ENCODE measurements at regions not wholly inside any gene's neighbourhood (a gene's known extent, or its start where the extent isn't known, plus 50 kb on each side); places are given as distances from the start of the nearest gene placed in this dataset.

DNA sequence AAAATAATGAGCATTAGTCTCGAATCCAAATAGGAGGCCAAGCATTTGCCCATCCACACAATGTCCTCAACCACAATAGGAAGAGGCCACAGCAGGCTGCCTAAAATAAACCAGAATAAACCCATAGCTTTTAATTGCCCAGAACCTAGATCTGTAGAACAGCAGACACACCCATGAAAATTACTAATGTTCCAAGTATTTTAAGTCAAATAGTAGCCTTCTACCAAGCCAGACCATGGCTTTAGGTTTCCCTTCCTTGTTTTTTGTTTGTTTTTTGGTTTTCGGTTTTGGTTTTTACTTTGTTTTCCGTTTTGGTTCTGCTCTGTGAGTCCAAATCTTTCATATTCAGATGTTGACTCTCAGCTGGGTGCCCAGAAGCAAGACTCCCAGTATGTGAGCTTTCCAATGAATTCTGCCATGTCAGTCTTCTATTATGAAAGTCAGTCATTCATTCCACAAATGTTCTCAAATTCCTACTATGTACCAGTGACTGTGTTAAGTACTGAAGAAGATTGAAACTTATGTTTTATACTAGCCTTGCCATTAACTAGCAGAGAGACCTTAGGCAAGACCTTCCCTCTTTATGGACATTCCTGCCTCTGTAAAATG, 57.8 kb upstream of the BOC start:
- Histone ChIP-seq H3K36me3 (ENCODE audit: control insufficient read depth, insufficient read depth, low read length) (no peaks in the 10 kb centered on the region), H3K4me3 (ENCODE audit: low read length) (no peak overlapping the region), H3K4me1 (ENCODE audit: control insufficient read depth, insufficient read depth, low read length) (no peaks in the 10 kb centered on the region), H3K9ac (ENCODE audit: extremely low read depth, low read length, poor library complexity, severe bottlenecking) (no peak overlapping the region), H3K27ac (ENCODE audit: low read depth, low read length) (peak overlapping the region; percentile 32), H3K9me3 (ENCODE audit: control insufficient read depth, low read length) (no peaks in the 10 kb centered on the region), H3K27me3 (ENCODE audit: control insufficient read depth, insufficient read depth, low read length, poor library complexity, severe bottlenecking) (no peaks in the 10 kb centered on the region)
- Mint-ChIP-seq H3K9me3 (no peaks in the 10 kb centered on the region), H3K4me3 (no peak overlapping the region), H3K27me3 (ENCODE audit: insufficient read depth) (no peaks in the 10 kb centered on the region), H3K4me1 (peaks cover 6% of the 10 kb centered on the region), H3K36me3 (ENCODE audit: low read depth) (no peaks in the 10 kb centered on the region), H3K27ac (no peak overlapping the region)
- WGBS, 2 experiments (ENCODE audit: insufficient coverage in 1 of 2, insufficient read length in 1 of 2): 68 to 88% methylated on average over 2 to 3 of the region's 3 CpGs
- TF ChIP-seq, protein P1, sequence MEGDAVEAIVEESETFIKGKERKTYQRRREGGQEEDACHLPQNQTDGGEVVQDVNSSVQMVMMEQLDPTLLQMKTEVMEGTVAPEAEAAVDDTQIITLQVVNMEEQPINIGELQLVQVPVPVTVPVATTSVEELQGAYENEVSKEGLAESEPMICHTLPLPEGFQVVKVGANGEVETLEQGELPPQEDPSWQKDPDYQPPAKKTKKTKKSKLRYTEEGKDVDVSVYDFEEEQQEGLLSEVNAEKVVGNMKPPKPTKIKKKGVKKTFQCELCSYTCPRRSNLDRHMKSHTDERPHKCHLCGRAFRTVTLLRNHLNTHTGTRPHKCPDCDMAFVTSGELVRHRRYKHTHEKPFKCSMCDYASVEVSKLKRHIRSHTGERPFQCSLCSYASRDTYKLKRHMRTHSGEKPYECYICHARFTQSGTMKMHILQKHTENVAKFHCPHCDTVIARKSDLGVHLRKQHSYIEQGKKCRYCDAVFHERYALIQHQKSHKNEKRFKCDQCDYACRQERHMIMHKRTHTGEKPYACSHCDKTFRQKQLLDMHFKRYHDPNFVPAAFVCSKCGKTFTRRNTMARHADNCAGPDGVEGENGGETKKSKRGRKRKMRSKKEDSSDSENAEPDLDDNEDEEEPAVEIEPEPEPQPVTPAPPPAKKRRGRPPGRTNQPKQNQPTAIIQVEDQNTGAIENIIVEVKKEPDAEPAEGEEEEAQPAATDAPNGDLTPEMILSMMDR (conservative IDR thresholded peaks at IDR 0.05): no peak
- no peak for DNase-seq

DNA sequence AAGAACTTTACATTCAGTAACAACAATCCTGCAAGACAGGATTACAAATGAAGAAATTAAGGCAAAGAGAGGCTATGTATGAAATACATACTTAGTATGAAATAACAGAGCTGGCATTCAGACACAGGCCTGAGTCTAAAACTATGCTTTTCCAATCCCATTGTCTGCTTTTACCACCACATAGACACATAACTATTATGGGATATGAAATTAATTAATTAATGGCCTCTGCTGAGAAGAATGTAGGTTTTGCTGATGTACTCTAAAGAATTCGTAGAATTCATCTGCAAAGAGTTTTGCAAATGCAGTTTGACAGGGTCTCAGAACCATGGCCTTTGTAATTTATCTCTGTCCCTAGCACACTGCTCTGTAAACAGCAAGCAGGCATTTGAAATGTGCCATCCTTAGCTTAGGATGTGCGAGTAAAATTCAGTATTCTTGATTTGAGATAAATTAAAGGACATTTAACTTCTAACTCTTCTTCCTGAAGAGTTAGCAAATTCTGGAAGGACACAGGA, 54.5 kb upstream of the BOC start:
- 78 to 95% methylated on average over 1 to 2 of the region's 2 CpGs for WGBS, 2 experiments (ENCODE audit: insufficient coverage in 1 of 2, insufficient read length in 1 of 2)
- DNase-seq: no peak
- Histone ChIP-seq H3K27me3 (ENCODE audit: control insufficient read depth, insufficient read depth, low read length, poor library complexity, severe bottlenecking) (no peaks in the 10 kb centered on the region), H3K4me3 (ENCODE audit: low read length) (no peak overlapping the region), H3K27ac (ENCODE audit: low read depth, low read length) (no peak overlapping the region), H3K4me1 (ENCODE audit: control insufficient read depth, insufficient read depth, low read length) (no peaks in the 10 kb centered on the region), H3K36me3 (ENCODE audit: control insufficient read depth, insufficient read depth, low read length) (no peaks in the 10 kb centered on the region), H3K9ac (ENCODE audit: extremely low read depth, low read length, poor library complexity, severe bottlenecking) (no peak overlapping the region), H3K9me3 (ENCODE audit: control insufficient read depth, low read length) (no peaks in the 10 kb centered on the region)
- TF ChIP-seq, protein P1 (conservative IDR thresholded peaks at IDR 0.05): no peak
- Mint-ChIP-seq H3K9me3 (no peaks in the 10 kb centered on the region), H3K4me3 (no peak overlapping the region), H3K4me1 (peaks cover 3% of the 10 kb centered on the region), H3K27ac (no peak overlapping the region), H3K27me3 (ENCODE audit: insufficient read depth) (no peaks in the 10 kb centered on the region), H3K36me3 (ENCODE audit: low read depth) (no peaks in the 10 kb centered on the region)

DNA sequence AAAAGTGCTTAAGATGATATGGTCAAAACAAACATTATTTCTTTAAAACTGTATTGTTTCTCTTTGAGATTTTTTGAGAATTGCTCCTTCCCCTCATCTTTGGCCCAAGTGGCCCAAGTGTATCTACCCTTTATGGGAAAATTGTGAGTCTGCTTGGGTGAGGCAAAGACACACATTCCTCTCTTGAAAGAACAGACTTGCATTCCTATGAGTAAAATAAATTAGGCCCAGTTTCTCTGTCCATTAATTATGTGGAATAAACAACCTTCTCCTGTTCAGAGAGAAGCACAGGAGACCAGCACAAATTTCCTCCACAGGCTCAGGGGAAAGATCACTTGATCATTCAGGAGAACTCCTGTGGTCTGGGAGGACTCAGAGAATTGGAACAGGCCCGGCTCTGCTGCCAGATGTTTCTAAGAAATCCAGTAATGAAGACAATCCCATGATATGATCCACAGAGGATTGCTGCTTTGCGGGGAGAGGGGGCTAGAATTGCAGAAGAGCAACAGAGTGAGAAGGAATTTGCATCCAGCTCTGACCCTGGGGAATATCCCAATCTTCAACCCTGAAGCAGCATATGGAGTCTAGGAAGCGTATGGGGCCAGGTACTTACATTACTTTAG, 53.8 kb upstream of the BOC start:
- Mint-ChIP-seq H3K4me3 (no peak overlapping the region), H3K9me3 (no peaks in the 10 kb centered on the region), H3K36me3 (ENCODE audit: low read depth) (no peaks in the 10 kb centered on the region), H3K27me3 (ENCODE audit: insufficient read depth) (no peaks in the 10 kb centered on the region), H3K4me1 (no peaks in the 10 kb centered on the region), H3K27ac (no peak overlapping the region)
- H3K36me3 ChIP-seq (ENCODE audit: control insufficient read depth, insufficient read depth, low read length): no peaks in the 10 kb centered on the region
- H3K27me3 ChIP-seq (ENCODE audit: control insufficient read depth, insufficient read depth, low read length, poor library complexity, severe bottlenecking): no peaks in the 10 kb centered on the region
- H3K27ac ChIP-seq (ENCODE audit: low read depth, low read length): peak overlapping the region; percentile 55
- H3K9ac ChIP-seq (ENCODE audit: extremely low read depth, low read length, poor library complexity, severe bottlenecking): no peak overlapping the region
- DNase-seq: no peak
- no peaks in the 10 kb centered on the region for H3K4me1 ChIP-seq (ENCODE audit: control insufficient read depth, insufficient read depth, low read length)
- 85 to 100% methylated on average over 1 to 3 of the region's 3 CpGs for WGBS, 2 experiments (ENCODE audit: insufficient coverage in 1 of 2, insufficient read length in 1 of 2)
- H3K4me3 ChIP-seq (ENCODE audit: low read length): no peak overlapping the region
- TF ChIP-seq, protein P1 (conservative IDR thresholded peaks at IDR 0.05): no peak
- H3K9me3 ChIP-seq (ENCODE audit: control insufficient read depth, low read length): no peaks in the 10 kb centered on the region

Measured in endodermal cell (in vitro differentiated cells).